OCI-LY3 (cell line): ENCODE measurements at regions not wholly inside any gene's neighbourhood (a gene's known extent, or its start where the extent isn't known, plus 50 kb on each side); places are given as distances from the start of the nearest gene placed in this dataset.

ENCODE experiments used
- H2AFZ ChIP-seq: fragments of 200-600, 300-600 bp; shearing (Covaris generic); 2 replicates; pipeline ENCODE4 v1.6.0; 2014; ENCODE audit warnings: antibody characterized with exemption, low read depth, low read length
- H3K27ac ChIP-seq: fragments of 200-600, 300-600 bp; sonication (generic); 2 replicates; pipeline ENCODE4 v1.5.1; 2014; ENCODE audit warnings: mild to moderate bottlenecking, low read length, moderate library complexity, mixed read lengths
- H3K27me3 ChIP-seq: fragments of 200-600, 300-600 bp; sonication (generic); 2 replicates; pipeline ENCODE4 v1.6.1; 2014; ENCODE audit warnings: low read depth, low read length, mixed read lengths
- H3K36me3 ChIP-seq: fragments of 200-600, 300-600 bp; sonication (generic); replicated peaks from 2 replicates; pipeline ENCODE3; 2014; ENCODE audit warnings: low read depth, low read length, mixed read lengths
- H3K4me1 ChIP-seq: fragments of 300-600, 200-600 bp; sonication (generic); 2 replicates; pipeline ENCODE4 v1.6.1; 2014; ENCODE audit warnings: low read length, mixed read lengths
- H3K4me2 ChIP-seq: fragments of 200-600, 300-600 bp; sonication (generic); 2 replicates; pipeline ENCODE4 v1.6.1; 2014; ENCODE audit warnings: low read length, mixed read lengths
- H3K4me3 ChIP-seq: fragments of 300-600, 200-600 bp; sonication (generic); 2 replicates; pipeline ENCODE4 v1.5.1; 2014; ENCODE audit warnings: antibody characterized with exemption, mild to moderate bottlenecking, low read length, moderate library complexity
- H3K79me2 ChIP-seq: fragments of 300-600, 200-600 bp; shearing (Covaris generic); 2 replicates; pipeline ENCODE4 v1.6.1; 2014; ENCODE audit warnings: mild to moderate bottlenecking, low read length, mixed read lengths
- H3K9ac ChIP-seq: fragments of 300-600, 200-600 bp; shearing (Covaris generic); 2 replicates; pipeline ENCODE4 v1.6.0; 2014; ENCODE audit warnings: mild to moderate bottlenecking, low read length, moderate library complexity
- H3K9me3 ChIP-seq: fragments of 200-600, 300-600 bp; shearing (Covaris generic); 2 replicates; pipeline ENCODE4 v1.6.1; 2014; ENCODE audit warnings: low read length, mixed read lengths; ENCODE audit not compliant: insufficient read depth
- H4K20me1 ChIP-seq: fragments of 200-600, 300-600 bp; sonication (generic); 2 replicates; pipeline ENCODE4 v1.6.1; 2016; ENCODE audit warnings: low read length, mixed read lengths; ENCODE audit not compliant: insufficient read depth
- EZH2phosphoT487 ChIP-seq: fragments of 200-600 bp; shearing (Covaris generic); IDR thresholded peaks from 2 replicates; pipeline ENCODE4 v1.6.1; 2018; ENCODE audit warnings: antibody characterized with exemption, mixed run types, low read depth
- TF ChIP-seq, protein P1 (sequence below): fragments of 200-600, 300-600 bp; sonication (generic); IDR thresholded peaks from 2 replicates; pipeline ENCODE4 v1.5.1; 2014; ENCODE audit warnings: antibody characterized with exemption, low read length, low read depth

DNA sequence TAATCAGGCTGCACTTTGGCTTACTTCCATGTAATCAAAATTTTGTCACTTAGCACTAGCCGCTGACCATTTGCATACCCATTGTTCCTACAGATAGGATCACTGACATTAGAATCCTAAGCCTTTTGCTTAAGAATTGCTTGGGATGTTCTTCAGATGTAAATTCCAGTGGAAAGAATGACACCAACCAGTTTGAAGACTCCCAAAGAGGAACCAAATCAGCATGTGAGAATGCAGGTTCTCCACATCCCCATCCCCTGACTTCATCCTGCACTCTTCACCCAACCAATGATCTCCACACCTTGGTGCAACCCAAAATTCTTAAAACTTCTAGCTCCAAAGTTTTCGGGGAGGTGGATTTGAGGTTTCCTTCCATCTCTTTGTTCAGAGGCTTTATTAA, 345.6 kb downstream of the GPAM start:
- Histone ChIP-seq H3K36me3 (no peaks in the 10 kb centered on the region), H2AFZ (no peak overlapping the region), H3K4me3 (no peak overlapping the region), H3K4me2 (no peak overlapping the region), H3K27ac (no peak overlapping the region), H4K20me1 (no peaks in the 10 kb centered on the region), H3K9me3 (no peaks in the 10 kb centered on the region), H3K9ac (no peak overlapping the region), H3K4me1 (no peaks in the 10 kb centered on the region), H3K27me3 (no peaks in the 10 kb centered on the region), H3K79me2 (no peaks in the 10 kb centered on the region)
- no peak for TF ChIP-seq EZH2phosphoT487
- TF ChIP-seq, protein P1, sequence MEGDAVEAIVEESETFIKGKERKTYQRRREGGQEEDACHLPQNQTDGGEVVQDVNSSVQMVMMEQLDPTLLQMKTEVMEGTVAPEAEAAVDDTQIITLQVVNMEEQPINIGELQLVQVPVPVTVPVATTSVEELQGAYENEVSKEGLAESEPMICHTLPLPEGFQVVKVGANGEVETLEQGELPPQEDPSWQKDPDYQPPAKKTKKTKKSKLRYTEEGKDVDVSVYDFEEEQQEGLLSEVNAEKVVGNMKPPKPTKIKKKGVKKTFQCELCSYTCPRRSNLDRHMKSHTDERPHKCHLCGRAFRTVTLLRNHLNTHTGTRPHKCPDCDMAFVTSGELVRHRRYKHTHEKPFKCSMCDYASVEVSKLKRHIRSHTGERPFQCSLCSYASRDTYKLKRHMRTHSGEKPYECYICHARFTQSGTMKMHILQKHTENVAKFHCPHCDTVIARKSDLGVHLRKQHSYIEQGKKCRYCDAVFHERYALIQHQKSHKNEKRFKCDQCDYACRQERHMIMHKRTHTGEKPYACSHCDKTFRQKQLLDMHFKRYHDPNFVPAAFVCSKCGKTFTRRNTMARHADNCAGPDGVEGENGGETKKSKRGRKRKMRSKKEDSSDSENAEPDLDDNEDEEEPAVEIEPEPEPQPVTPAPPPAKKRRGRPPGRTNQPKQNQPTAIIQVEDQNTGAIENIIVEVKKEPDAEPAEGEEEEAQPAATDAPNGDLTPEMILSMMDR, result no peak

DNA sequence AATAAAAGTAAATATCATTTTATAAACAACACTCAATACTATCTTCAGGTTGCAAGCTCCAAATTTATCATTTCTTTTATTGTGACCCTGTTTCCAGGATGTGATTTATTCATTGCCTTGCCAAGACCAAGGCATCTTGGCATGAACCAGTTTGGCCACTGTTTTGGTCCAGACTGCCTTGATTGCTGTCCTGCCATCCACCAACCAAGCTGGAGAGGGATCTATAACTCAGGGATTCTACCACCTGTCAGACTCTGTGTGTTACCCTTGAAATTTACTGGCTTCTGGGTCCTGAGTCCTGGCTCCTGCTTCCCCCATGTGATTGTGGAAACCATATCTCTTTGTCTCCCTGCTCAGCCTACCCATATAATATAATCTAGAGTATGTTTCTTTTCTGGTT, 343.0 kb downstream of the GPAM start:
- H3K4me2 ChIP-seq, result no peak overlapping the region
- no peaks in the 10 kb centered on the region for H4K20me1 ChIP-seq
- H3K36me3 ChIP-seq, result no peaks in the 10 kb centered on the region
- no peaks in the 10 kb centered on the region for H3K4me1 ChIP-seq
- no peaks in the 10 kb centered on the region for H3K79me2 ChIP-seq
- no peak overlapping the region for H3K9ac ChIP-seq
- no peak overlapping the region for H3K4me3 ChIP-seq
- no peaks in the 10 kb centered on the region for H3K9me3 ChIP-seq
- TF ChIP-seq, protein P1, result no peak
- no peak for TF ChIP-seq EZH2phosphoT487
- no peak overlapping the region for H3K27ac ChIP-seq
- H2AFZ ChIP-seq, result no peak overlapping the region
- H3K27me3 ChIP-seq, result no peaks in the 10 kb centered on the region

DNA sequence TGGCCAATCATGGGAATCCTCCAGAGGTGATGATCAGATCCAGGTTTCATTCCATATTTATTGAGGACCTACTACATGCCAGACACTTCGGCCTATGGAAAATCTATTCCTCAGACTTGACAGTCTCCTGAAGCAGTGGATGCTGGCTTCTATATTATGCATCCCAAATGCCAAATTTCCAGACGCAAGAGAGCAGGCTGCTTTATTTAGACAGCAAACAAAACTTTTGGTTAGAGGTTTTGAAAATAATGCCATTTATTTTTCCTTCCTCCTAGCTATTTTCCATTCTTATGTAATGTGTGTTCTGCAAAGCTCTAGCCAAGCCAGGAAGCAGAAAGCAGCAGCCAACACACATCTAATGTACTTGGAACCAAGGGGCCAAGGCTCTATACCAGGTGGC, 330.8 kb downstream of the GPAM start:
- Histone ChIP-seq H3K4me1 (no peaks in the 10 kb centered on the region), H3K4me3 (no peak overlapping the region), H2AFZ (no peak overlapping the region), H3K4me2 (no peak overlapping the region), H3K27ac (no peak overlapping the region), H3K79me2 (no peaks in the 10 kb centered on the region), H3K36me3 (no peaks in the 10 kb centered on the region), H3K27me3 (no peaks in the 10 kb centered on the region), H3K9me3 (no peaks in the 10 kb centered on the region), H3K9ac (no peak overlapping the region), H4K20me1 (no peaks in the 10 kb centered on the region)
- TF ChIP-seq, protein P1, result no peak
- TF ChIP-seq EZH2phosphoT487, result no peak

DNA sequence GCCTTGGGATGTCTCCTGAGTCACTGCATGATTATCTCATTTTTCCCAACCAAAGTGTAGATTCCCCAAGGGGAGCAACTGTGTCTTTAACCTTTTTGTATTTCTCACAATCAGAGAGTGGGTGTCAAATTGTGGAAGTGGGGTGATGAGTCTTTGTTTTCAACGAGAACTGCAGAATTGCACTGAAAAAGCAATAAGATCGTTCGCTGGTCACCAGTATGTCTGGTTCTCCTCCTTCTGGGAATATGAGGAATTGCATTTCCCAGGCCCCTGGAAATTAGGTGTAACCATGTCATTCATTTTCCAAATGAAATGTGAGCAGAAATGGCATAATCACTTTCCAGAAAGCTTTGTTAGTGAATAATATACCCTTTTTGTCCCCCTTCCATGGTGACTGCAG, 326.9 kb downstream of the GPAM start:
- no peaks in the 10 kb centered on the region for H4K20me1 ChIP-seq
- no peaks in the 10 kb centered on the region for H3K27me3 ChIP-seq
- H3K4me1 ChIP-seq, result no peaks in the 10 kb centered on the region
- H3K27ac ChIP-seq, result no peak overlapping the region
- H3K36me3 ChIP-seq, result no peaks in the 10 kb centered on the region
- H3K79me2 ChIP-seq, result no peaks in the 10 kb centered on the region
- no peak overlapping the region for H3K9ac ChIP-seq
- H3K9me3 ChIP-seq, result no peaks in the 10 kb centered on the region
- no peak overlapping the region for H3K4me2 ChIP-seq
- TF ChIP-seq, protein P1, result no peak
- no peak for TF ChIP-seq EZH2phosphoT487
- H3K4me3 ChIP-seq, result no peak overlapping the region
- no peak overlapping the region for H2AFZ ChIP-seq
